PC-9 (cell line): ENCODE measurements at regions not wholly inside any gene's neighbourhood (a gene's known extent, or its start where the extent isn't known, plus 50 kb on each side); places are given as distances from the start of the nearest gene placed in this dataset.

Source experiments
- BruUV-seq: library from RNA; stranded (reverse); fragments of 400-500 nt; replicated peaks from 2 replicates; lab custom pipeline; 2021; lab: Mats Ljungman, UMichigan
- CTCF ChIA-PET: fragments of 300-600 bp; sonication (Branson Sonifier 250); formaldehyde crosslinking; loops from one replicate; lab custom pipeline; 2022; ENCODE audit warnings: antibody characterized with exemption; lab: Charles Lee
- POLR2A ChIA-PET: fragments of 300-600 bp; sonication (Branson Sonifier 250); formaldehyde crosslinking; loops from one replicate; lab custom pipeline; 2022; ENCODE audit warnings: antibody characterized with exemption; ENCODE audit not compliant: unreplicated experiment; lab: Charles Lee
- DNase-seq, 2 experiments: peaks; one replicate each; pipeline versions ENCODE4 v3.0.0 to v3.0.0-alpha.2; 2015 to 2022; ENCODE audit warnings: mixed read lengths in 1 of 2
- H2AFZ ChIP-seq: fragments of 200-600 bp; sonication (generic); 2 replicates; pipeline ENCODE4 v1.8.1; 2017; ENCODE audit warnings: antibody characterized with exemption
- H3F3A ChIP-seq: fragments of 200-600 bp; sonication (generic); 2 replicates; pipeline ENCODE4 v1.8.1; 2017; ENCODE audit warnings: antibody characterized with exemption, mild to moderate bottlenecking, low read depth; ENCODE audit not compliant: insufficient read depth
- H3K27ac ChIP-seq: fragments of 200-600 bp; sonication (generic); 2 replicates; pipeline ENCODE4 v1.6.1; 2016; ENCODE audit warnings: mixed run types
- H3K27me3 ChIP-seq: fragments of 200-600 bp; sonication (generic); 2 replicates; pipeline ENCODE4 v1.6.1; 2016; ENCODE audit warnings: low read depth, mixed run types; ENCODE audit not compliant: insufficient read depth
- H3K36me3 ChIP-seq: fragments of 200-600 bp; sonication (generic); 2 replicates; pipeline ENCODE4 v1.6.1; 2016; ENCODE audit warnings: low read depth, mixed run types
- H3K4me1 ChIP-seq: fragments of 200-600 bp; sonication (generic); replicated peaks from 2 replicates; pipeline ENCODE4 v1.6.1; 2016; ENCODE audit warnings: mixed run types; ENCODE audit not compliant: insufficient read depth
- H3K4me2 ChIP-seq: fragments of 200-600 bp; sonication (generic); 2 replicates; pipeline ENCODE4 v1.6.1; 2017; ENCODE audit warnings: mixed run types
- H3K4me3 ChIP-seq: fragments of 200-600 bp; sonication (generic); 2 replicates; pipeline ENCODE4 v1.6.1; 2016; ENCODE audit warnings: mixed run types
- H3K79me2 ChIP-seq: fragments of 200-600 bp; sonication (generic); 2 replicates; pipeline ENCODE4 v1.6.1; 2017; ENCODE audit warnings: low read depth, mixed run types
- H3K9me2 ChIP-seq: fragments of 200-600 bp; sonication (generic); 2 replicates; pipeline ENCODE4 v1.8.1; 2017; ENCODE audit warnings: mild to moderate bottlenecking; ENCODE audit not compliant: insufficient read depth
- H3K9me3 ChIP-seq: fragments of 200-600 bp; sonication (generic); 2 replicates; pipeline ENCODE4 v1.8.1; 2016; ENCODE audit warnings: low read depth; ENCODE audit not compliant: insufficient read depth
- H4K20me1 ChIP-seq: fragments of 200-600 bp; sonication (generic); 2 replicates; pipeline ENCODE4 v1.8.1; 2017; ENCODE audit not compliant: insufficient read depth
- CTCF ChIP-seq: fragments of 200-600 bp; sonication (generic); conservative IDR thresholded peaks from 2 replicates; pipeline ENCODE4 v1.6.1; 2017; ENCODE audit warnings: mixed run types, antibody characterized with exemption, mild to moderate bottlenecking, moderate library complexity
- EZH2 ChIP-seq: fragments of 200-600 bp; sonication (generic); IDR thresholded peaks from 2 replicates; pipeline ENCODE4 v1.8.0; 2017; ENCODE audit warnings: antibody characterized with exemption, low read depth
- intact Hi-C: fragments of 100-400 bp; cut with micrococcal nuclease; formaldehyde crosslinking; loops from one replicate; pipeline ENCODE4 v1.10.0; 2022; ENCODE audit not compliant: unreplicated experiment

- H3K9me2 ChIP-seq: no peaks in the 10 kb centered on the region
- no peaks in the 10 kb centered on the region for H4K20me1 ChIP-seq
- no peaks in the 10 kb centered on the region for H3K36me3 ChIP-seq
- ChIA-PET CTCF (no interaction called here), POLR2A (no interaction called here)
- no peaks in the 10 kb centered on the region for H3K27me3 ChIP-seq
- H3K4me1 ChIP-seq: no peaks in the 10 kb centered on the region
- H3K79me2 ChIP-seq: no peaks in the 10 kb centered on the region
- no peaks in the 10 kb centered on the region for H3K9me3 ChIP-seq
- no TSS peak for BruUV-seq
- H3K4me3 ChIP-seq: no peak overlapping the region
- intact Hi-C loops: no loop called here
- no peak overlapping the region for H3K4me2 ChIP-seq
- H3K27ac ChIP-seq: no peak overlapping the region
- DNase-seq: no peak
- no peak overlapping the region for H2AFZ ChIP-seq
- TF ChIP-seq CTCF (no peak), EZH2 (no peak)
- H3F3A ChIP-seq: no peaks in the 10 kb centered on the region
Observed at GRCh38 chrX:14476205-14476604, 53.1 kb upstream of the GLRA2 start.

- CTCF ChIA-PET: no interaction called here
- no peak for DNase-seq
- H3K4me1 ChIP-seq: no peaks in the 10 kb centered on the region
- TF ChIP-seq CTCF (no peak), EZH2 (no peak)
- intact Hi-C loops: no loop called here
- POLR2A ChIA-PET: no interaction called here
- no peak overlapping the region for H3K4me3 ChIP-seq
- no TSS peak for BruUV-seq
- no peak overlapping the region for H3K4me2 ChIP-seq
- no peaks in the 10 kb centered on the region for H3K27me3 ChIP-seq
- H2AFZ ChIP-seq: no peak overlapping the region
- no peak overlapping the region for H3K27ac ChIP-seq
- no peaks in the 10 kb centered on the region for H3K79me2 ChIP-seq
- no peaks in the 10 kb centered on the region for H3K9me2 ChIP-seq
- H3K9me3 ChIP-seq: no peaks in the 10 kb centered on the region
- no peaks in the 10 kb centered on the region for H4K20me1 ChIP-seq
- H3K36me3 ChIP-seq: no peaks in the 10 kb centered on the region
- no peaks in the 10 kb centered on the region for H3F3A ChIP-seq
Observed at GRCh38 chrX:14449773-14450172, 79.6 kb upstream of the GLRA2 start.

GRCh38 chrX:14448406-14448805, 80.9 kb upstream of the GLRA2 start:
- Histone ChIP-seq H3K79me2 (no peaks in the 10 kb centered on the region), H3K4me1 (no peaks in the 10 kb centered on the region)

More at GRCh38 chrX:14448406-14448805, 80.9 kb upstream of the GLRA2 start:
- no peak for TF ChIP-seq CTCF
- TF ChIP-seq EZH2: no peak
- BruUV-seq: no TSS peak
- H3K36me3 ChIP-seq: no peaks in the 10 kb centered on the region
- no peak overlapping the region for H3K4me2 ChIP-seq
- intact Hi-C loops: no loop called here
- no peaks in the 10 kb centered on the region for H3K9me3 ChIP-seq
- no peaks in the 10 kb centered on the region for H4K20me1 ChIP-seq
- ChIA-PET POLR2A (no interaction called here), CTCF (no interaction called here)
- H3K9me2 ChIP-seq: no peaks in the 10 kb centered on the region
- H3K27ac ChIP-seq: no peak overlapping the region
- no peak overlapping the region for H2AFZ ChIP-seq
- no peaks in the 10 kb centered on the region for H3K27me3 ChIP-seq
- DNase-seq: no peak
- H3F3A ChIP-seq: no peaks in the 10 kb centered on the region
- H3K4me3 ChIP-seq: no peak overlapping the region
